Ecto neural progenitor cell (in vitro differentiated cells): ENCODE measurements at regions not wholly inside any gene's neighbourhood (a gene's known extent, or its start where the extent isn't known, plus 50 kb on each side); places are given as distances from the start of the nearest gene placed in this dataset.

Source experiments
- DNase-seq: peaks from one replicate; pipeline ENCODE4 v3.0.0-alpha.2; 2018; ENCODE audit warnings: low spot score

- DNase-seq = peak; percentile 82
Observed at GRCh38 chr21:36630485-36631206, 68.3 kb upstream of the SIM2 start.

GRCh38 chr21:36636016-36636415 lies 62.9 kb upstream of the SIM2 start:
- no peak for DNase-seq

GRCh38 chr21:36636439-36636838 lies 62.5 kb upstream of the SIM2 start:
- no peak for DNase-seq

GRCh38 chr21:36639769-36640168 lies 59.1 kb upstream of the SIM2 start:
- no peak for DNase-seq

- DNase-seq = no peak
Observed at GRCh38 chr21:36640174-36640720, 58.7 kb upstream of the SIM2 start.

- no peak for DNase-seq
Observed at GRCh38 chr21:36640721-36641244, 58.1 kb upstream of the SIM2 start.

GRCh38 chr21:36641346-36641745 lies 57.6 kb upstream of the SIM2 start:
- no peak for DNase-seq

- DNase-seq = no peak
Observed at GRCh38 chr21:36641886-36642285, 57.0 kb upstream of the SIM2 start.

GRCh38 chr21:36642777-36643176 lies 56.1 kb upstream of the SIM2 start:
- no peak for DNase-seq

- no peak for DNase-seq
Observed at GRCh38 chr21:36643374-36644250, 55.3 kb upstream of the SIM2 start.

GRCh38 chr21:36646011-36646410 lies 52.9 kb upstream of the SIM2 start:
- no peak for DNase-seq

GRCh38 chr21:36646645-36647044 lies 52.3 kb upstream of the SIM2 start:
- DNase-seq = no peak

GRCh38 chr21:36647279-36648093 lies 51.4 kb upstream of the SIM2 start:
- DNase-seq = no peak
